Endothelial cell of umbilical vein (primary cell): ENCODE measurements at regions not wholly inside any gene's neighbourhood (a gene's known extent, or its start where the extent isn't known, plus 50 kb on each side); places are given as distances from the start of the nearest gene placed in this dataset.

Experiments
- BruUV-seq: library from RNA; stranded (reverse); fragments of 400-500 nt; replicated peaks from 2 replicates; lab custom pipeline; 2021; lab: Mats Ljungman, UMichigan
- CTCF ChIA-PET: fragments of 300-600, 350-600 bp; sonication (Branson Sonifier 250); formaldehyde crosslinking; loops from one replicate; lab custom pipeline; 2021; ENCODE audit warnings: antibody characterized with exemption, inconsistent platforms; lab: Charles Lee
- POLR2A ChIA-PET: fragments of 300-600, 350-600 bp; sonication (Branson Sonifier 250); formaldehyde crosslinking; loops from one replicate; lab custom pipeline; 2021; ENCODE audit warnings: antibody characterized with exemption, inconsistent platforms; lab: Charles Lee
- DNase-seq: peaks from one replicate; pipeline ENCODE4 v3.0.0-alpha.2; 2011; ENCODE audit warnings: low read depth, low spot score
- FAIRE-seq: peaks from 2 replicates; lab custom pipeline; 2011; peaks lifted over from hg19 to GRCh38; lab: Jason Lieb, UNC
- H2AFZ ChIP-seq: 2 replicates; pipeline ENCODE4 v1.6.0; 2012; ENCODE audit warnings: low read depth, low read length, control low read depth, inconsistent platforms
- H3K27ac ChIP-seq: 2 replicates; pipeline ENCODE4 v1.5.1; 2011; ENCODE audit warnings: low read depth, mild to moderate bottlenecking, control low read depth, low read length, moderate library complexity; ENCODE audit not compliant: insufficient read depth
- H3K27me3 ChIP-seq, 2 experiments: 2 replicates each; pipeline versions ENCODE4 v1.6.0 to v1.6.1; 2011; ENCODE audit warnings: low read length in 2 of 2, mixed read lengths in 1 of 2; ENCODE audit not compliant: control insufficient read depth in 2 of 2, insufficient read depth in 2 of 2
- H3K36me3 ChIP-seq, 2 experiments: 2 replicates in 1 of 2; 3 replicates in 1 of 2; pipeline ENCODE4 v1.5.1; 2011; ENCODE audit warnings: low read length in 2 of 2, mild to moderate bottlenecking in 1 of 2, moderate library complexity in 1 of 2; ENCODE audit not compliant: control insufficient read depth in 2 of 2, insufficient read depth in 2 of 2; ENCODE audit errors: extremely low read depth in 1 of 2
- H3K4me1 ChIP-seq: 3 replicates; pipeline ENCODE4 v1.5.1; 2011; ENCODE audit warnings: mild to moderate bottlenecking, low read length; ENCODE audit not compliant: control insufficient read depth, insufficient read depth; ENCODE audit errors: extremely low read depth
- H3K4me2 ChIP-seq: 2 replicates; pipeline ENCODE4 v1.6.1; 2011; ENCODE audit warnings: low read length, control low read depth, mixed read lengths; ENCODE audit not compliant: insufficient read depth
- H3K4me3 ChIP-seq, 3 experiments: fragments of 200-600 bp in 1 of 3; sonication (generic), shearing (Covaris generic) in 1 of 3; replicated peaks in 1 of 3; 2 replicates each; pipeline ENCODE4 v1.5.1; 2011 to 2016; ENCODE audit warnings: control low read depth in 3 of 3, low read length in 3 of 3, mild to moderate bottlenecking in 2 of 3, inconsistent platforms in 1 of 3, low read depth in 1 of 3, moderate library complexity in 1 of 3; ENCODE audit not compliant: insufficient read depth in 1 of 3
- H3K79me2 ChIP-seq: 2 replicates; pipeline ENCODE4 v1.6.0; 2012; ENCODE audit warnings: low read length, inconsistent platforms; ENCODE audit not compliant: control insufficient read depth, insufficient read depth
- H3K9ac ChIP-seq: replicated peaks from 2 replicates; pipeline ENCODE3; 2011; ENCODE audit warnings: low read length, control low read depth; ENCODE audit not compliant: insufficient read depth; ENCODE audit errors: extremely low read depth
- H3K9me1 ChIP-seq: replicated peaks from 3 replicates; pipeline ENCODE4 v1.6.0; 2011; ENCODE audit warnings: mild to moderate bottlenecking, low read length; ENCODE audit not compliant: control insufficient read depth, insufficient read depth; ENCODE audit errors: extremely low read depth
- H3K9me3 ChIP-seq: replicated peaks from 2 replicates; pipeline ENCODE4 v1.5.1; 2012; ENCODE audit warnings: low read length, inconsistent platforms; ENCODE audit not compliant: control insufficient read depth, insufficient read depth
- H4K20me1 ChIP-seq: replicated peaks from 2 replicates; pipeline ENCODE3; 2011; ENCODE audit warnings: mild to moderate bottlenecking, low read length; ENCODE audit not compliant: control insufficient read depth, insufficient read depth; ENCODE audit errors: extremely low read depth
- CTCF ChIP-seq, 2 donors: IDR thresholded peaks; 1 replicate in 1 of 2; 2 replicates in 1 of 2; pipeline ENCODE4 v1.5.1; 2011; ENCODE audit warnings: low read length in 2 of 2, mild to moderate bottlenecking in 2 of 2, moderate library complexity in 2 of 2, control low read depth in 1 of 2, inconsistent platforms in 1 of 2, low read depth in 1 of 2; ENCODE audit not compliant: insufficient read depth in 1 of 2; ENCODE audit errors: extremely low read depth in 1 of 2
- EZH2 ChIP-seq: IDR thresholded peaks from 2 replicates; pipeline ENCODE4 v1.6.1; 2012; ENCODE audit warnings: borderline replicate concordance, low read depth, mild to moderate bottlenecking, moderate library complexity, low read length, inconsistent platforms; ENCODE audit not compliant: severe bottlenecking
- FOS ChIP-seq: IDR thresholded peaks from 2 replicates; pipeline ENCODE4 v1.6.1; 2011; ENCODE audit warnings: mild to moderate bottlenecking, low read length, moderate library complexity, borderline replicate concordance; ENCODE audit not compliant: insufficient read depth
- GATA2 ChIP-seq: IDR thresholded peaks from 2 replicates; pipeline ENCODE4 v1.7.0; 2011; ENCODE audit warnings: low read depth, mild to moderate bottlenecking, moderate library complexity, mixed read lengths, low read length; ENCODE audit not compliant: insufficient read length, insufficient read depth
- JUN ChIP-seq: IDR thresholded peaks from 2 replicates; pipeline ENCODE4 v1.6.1; 2011; ENCODE audit warnings: borderline replicate concordance, low read depth; ENCODE audit not compliant: insufficient read length, insufficient read depth
- MAX ChIP-seq: IDR thresholded peaks from 2 replicates; pipeline ENCODE4 v1.6.1; 2011; ENCODE audit not compliant: insufficient read depth, insufficient read length
- MYC ChIP-seq: IDR thresholded peaks from one replicate; pipeline ENCODE4 v1.6.1; 2011; ENCODE audit warnings: mild to moderate bottlenecking, low read depth, low read length
- POLR2A ChIP-seq: IDR thresholded peaks from 2 replicates; pipeline ENCODE4 v1.6.1; 2012; ENCODE audit warnings: low read depth, mild to moderate bottlenecking, control low read depth, low read length
- POLR2AphosphoS5 ChIP-seq: IDR thresholded peaks from 2 replicates; pipeline ENCODE4 v1.6.1; 2012; ENCODE audit warnings: low read depth, mild to moderate bottlenecking, control low read depth, low read length, moderate library complexity; ENCODE audit not compliant: insufficient read depth
- dilution Hi-C: fragments of 300-500 bp; cut with MboI; formaldehyde crosslinking; loops from one replicate; pipeline ENCODE4 v1.15.0; 2019; ENCODE audit warnings: low sequenced_read_pairs; ENCODE audit not compliant: extremely low pct_ligation_motif_present
- intact Hi-C: fragments of 100-400 bp; cut with micrococcal nuclease; formaldehyde crosslinking; loops from one replicate; pipeline ENCODE4 v1.10.0; 2022

- Histone ChIP-seq H3K27ac (no peak overlapping the region), H3K9me3 (no peaks in the 10 kb centered on the region), H3K9ac (no peak overlapping the region), H2AFZ (no peak overlapping the region), H4K20me1 (no peaks in the 10 kb centered on the region), H3K4me2 (no peak overlapping the region), H3K4me1 (no peaks in the 10 kb centered on the region), H3K9me1 (no peaks in the 10 kb centered on the region), H3K4me3 (no peak overlapping the region), H3K27me3 (no peaks in the 10 kb centered on the region), H3K36me3 (no peaks in the 10 kb centered on the region), H3K79me2 (no peaks in the 10 kb centered on the region)
- intact Hi-C loops: no loop called here
- TF ChIP-seq POLR2A (no peak), MAX (no peak), JUN (no peak), EZH2 (no peak), GATA2 (no peak)
- DNase-seq (no peak), FAIRE-seq (no peak)
- no TSS peak for BruUV-seq
- dilution Hi-C loops: no loop called here
- POLR2A ChIA-PET: no interaction called here
- CTCF ChIA-PET: no interaction called here
These were observed 69.7 kb upstream of the TNPO1 start for GRCh38 chr5:72746736-72747135.

- TF ChIP-seq POLR2AphosphoS5 (no peak), MYC (no peak), POLR2A (no peak), FOS (no peak), EZH2 (no peak), GATA2 (no peak), MAX (no peak), JUN (no peak), CTCF (IDR thresholded peaks at IDR 0.05; ENCODE audit: extremely low read depth in 1 of 2, insufficient read depth in 1 of 2, low read depth in 1 of 2, low read length in 2 of 2) (no peak)
- H3K27me3 ChIP-seq: no peaks in the 10 kb centered on the region
These were observed 72.3 kb upstream of the TNPO1 start for GRCh38 chr5:72744136-72744535.

More at GRCh38 chr5:72744136-72744535, 72.3 kb upstream of the TNPO1 start:
- Histone ChIP-seq H3K36me3 (no peaks in the 10 kb centered on the region), H3K9me3 (no peaks in the 10 kb centered on the region), H3K4me2 (no peak overlapping the region), H3K79me2 (no peaks in the 10 kb centered on the region), H3K9me1 (no peaks in the 10 kb centered on the region), H4K20me1 (no peaks in the 10 kb centered on the region), H3K9ac (no peak overlapping the region), H3K4me3 (no peak overlapping the region), H3K27ac (no peak overlapping the region), H3K4me1 (no peaks in the 10 kb centered on the region), H2AFZ (no peak overlapping the region)
- FAIRE-seq (no peak), DNase-seq (no peak)
- dilution Hi-C loops: no loop called here
- BruUV-seq: no TSS peak
- intact Hi-C loops: no loop called here
- POLR2A ChIA-PET: no interaction called here
- CTCF ChIA-PET: no interaction called here
